WTC11 (cell line): ENCODE measurements at regions not wholly inside any gene's neighbourhood (a gene's known extent, or its start where the extent isn't known, plus 50 kb on each side); places are given as distances from the start of the nearest gene placed in this dataset.

Experiments
- ATAC-seq: fragments of 200-7000 bp; cut with Tn5 transposase; 2 replicates; pipeline ENCODE4 v1.10.0; 2021; ENCODE audit warnings: mild to moderate bottlenecking, moderate library complexity
- CTCF ChIA-PET: fragments of 300-600 bp; sonication (Branson Sonifier 250); formaldehyde crosslinking; loops from one replicate; lab custom pipeline; 2021; ENCODE audit warnings: antibody characterized with exemption; lab: Charles Lee
- POLR2A ChIA-PET: fragments of 350-600 bp; sonication (Branson Sonifier 250); formaldehyde crosslinking; loops from one replicate; lab custom pipeline; 2021; ENCODE audit warnings: antibody characterized with exemption; lab: Charles Lee
- DNase-seq: peaks from one replicate; pipeline ENCODE4 v3.0.0; 2021; ENCODE audit warnings: low spot score
- H3K27ac Mint-ChIP-seq: 2 replicates; pipeline ENCODE4 v1.8.0; 2021; ENCODE audit warnings: mixed read lengths
- H3K27me3 Mint-ChIP-seq: 2 replicates; pipeline ENCODE4 v1.8.0; 2021; ENCODE audit warnings: low read depth, mild to moderate bottlenecking, moderate library complexity, mixed read lengths
- H3K36me3 Mint-ChIP-seq: 2 replicates; pipeline ENCODE4 v1.8.0; 2021; ENCODE audit warnings: mixed read lengths
- H3K4me1 Mint-ChIP-seq: 2 replicates; pipeline ENCODE4 v1.8.0; 2022; ENCODE audit warnings: mixed read lengths
- H3K4me3 Mint-ChIP-seq: 2 replicates; pipeline ENCODE4 v1.8.0; 2021; ENCODE audit warnings: mild to moderate bottlenecking, moderate library complexity, mixed read lengths
- H3K9me3 Mint-ChIP-seq: 2 replicates; pipeline ENCODE4 v1.8.0; 2021; ENCODE audit warnings: mixed read lengths
- CREB1 ChIP-seq: sonication (generic); formaldehyde crosslinking; IDR thresholded peaks from 2 replicates; pipeline ENCODE4 v1.8.0; 2023; ENCODE audit warnings: mild to moderate bottlenecking, missing genetic modification reagents
- EMX1 ChIP-seq: fragments of 250-450 bp; sonication (Bioruptor Pico); IDR thresholded peaks from 2 replicates; pipeline ENCODE4 v1.8.0; 2021; ENCODE audit warnings: mild to moderate bottlenecking
- FOXP1 ChIP-seq: sonication (generic); formaldehyde crosslinking; IDR thresholded peaks from 2 replicates; pipeline ENCODE4 v1.8.0; 2022; ENCODE audit warnings: missing genetic modification reagents, mild to moderate bottlenecking, moderate library complexity, borderline replicate concordance
- GTF2I ChIP-seq: fragments of 250-450 bp; sonication (Bioruptor Pico); conservative IDR thresholded peaks from 2 replicates; pipeline ENCODE4 v1.4.0; 2021; ENCODE audit warnings: mild to moderate bottlenecking
- HMGXB4 ChIP-seq: sonication (generic); formaldehyde crosslinking; IDR thresholded peaks from 2 replicates; pipeline ENCODE4 v1.8.1; 2023; ENCODE audit warnings: mild to moderate bottlenecking, moderate library complexity, missing genetic modification reagents
- JUN ChIP-seq: sonication (generic); formaldehyde crosslinking; IDR thresholded peaks from 2 replicates; pipeline ENCODE4 v1.8.0; 2023; ENCODE audit warnings: mild to moderate bottlenecking, missing genetic modification reagents
- KAT7 ChIP-seq: sonication (generic); formaldehyde crosslinking; IDR thresholded peaks from 2 replicates; pipeline ENCODE4 v1.8.1; 2023; ENCODE audit warnings: missing genetic modification reagents, mild to moderate bottlenecking, borderline replicate concordance
- MXD4 ChIP-seq: fragments of 250-450 bp; sonication (Bioruptor Pico); IDR thresholded peaks from 2 replicates; pipeline ENCODE4 v1.8.0; 2021; ENCODE audit warnings: mild to moderate bottlenecking, moderate library complexity, borderline replicate concordance
- NR1H2 ChIP-seq: sonication (generic); formaldehyde crosslinking; IDR thresholded peaks from 2 replicates; pipeline ENCODE4 v1.9.0; 2021; ENCODE audit warnings: mild to moderate bottlenecking, moderate library complexity, missing genetic modification reagents
- STAT6 ChIP-seq: sonication (generic); formaldehyde crosslinking; conservative IDR thresholded peaks from 2 replicates; pipeline ENCODE4 v1.8.1; 2023; ENCODE audit warnings: mild to moderate bottlenecking, low read depth, missing genetic modification reagents, moderate library complexity
- TEAD1 ChIP-seq: sonication (generic); formaldehyde crosslinking; IDR thresholded peaks from 2 replicates; pipeline ENCODE4 v1.8.0; 2022; ENCODE audit warnings: mild to moderate bottlenecking, missing genetic modification reagents
- ZNF263 ChIP-seq: sonication (generic); formaldehyde crosslinking; IDR thresholded peaks from 2 replicates; pipeline ENCODE4 v1.8.1; 2022; ENCODE audit warnings: low read depth, mild to moderate bottlenecking, moderate library complexity, missing genetic modification reagents
- ZNF281 ChIP-seq: sonication (generic); formaldehyde crosslinking; IDR thresholded peaks from 2 replicates; pipeline ENCODE4 v1.8.0; 2023; ENCODE audit warnings: mild to moderate bottlenecking, missing genetic modification reagents
- ZNF423 ChIP-seq: fragments of 250-450 bp; sonication (Bioruptor Pico); IDR thresholded peaks from 2 replicates; pipeline ENCODE4 v2.1.2; 2022; ENCODE audit warnings: mild to moderate bottlenecking, moderate library complexity
- ZNF512 ChIP-seq: sonication (generic); formaldehyde crosslinking; IDR thresholded peaks from 2 replicates; pipeline ENCODE4 v1.8.1; 2022; ENCODE audit warnings: missing genetic modification reagents, borderline replicate concordance
- ZNF532 ChIP-seq: fragments of 250-450 bp; sonication (Bioruptor Pico); IDR thresholded peaks from 2 replicates; pipeline ENCODE4 v1.9.0; 2021; ENCODE audit warnings: mild to moderate bottlenecking, borderline replicate concordance
- ZNF671 ChIP-seq: fragments of 250-450 bp; sonication (Bioruptor Pico); IDR thresholded peaks from 2 replicates; pipeline ENCODE4 v1.8.0; 2021; ENCODE audit warnings: mild to moderate bottlenecking
- TF ChIP-seq, protein P1 (sequence below): sonication (generic); formaldehyde crosslinking; IDR thresholded peaks from 2 replicates; pipeline ENCODE4 v1.8.1; 2023; ENCODE audit warnings: mild to moderate bottlenecking, missing genetic modification reagents
- TF ChIP-seq, protein P2 (sequence below): sonication (generic); formaldehyde crosslinking; IDR thresholded peaks from 2 replicates; pipeline ENCODE4 v1.8.0; 2022; ENCODE audit warnings: mild to moderate bottlenecking, missing genetic modification reagents
- TF ChIP-seq, protein P3 (sequence below): sonication (generic); formaldehyde crosslinking; IDR thresholded peaks from 2 replicates; pipeline ENCODE4 v1.8.1; 2023; ENCODE audit warnings: mild to moderate bottlenecking, missing genetic modification reagents, moderate library complexity

DNA sequence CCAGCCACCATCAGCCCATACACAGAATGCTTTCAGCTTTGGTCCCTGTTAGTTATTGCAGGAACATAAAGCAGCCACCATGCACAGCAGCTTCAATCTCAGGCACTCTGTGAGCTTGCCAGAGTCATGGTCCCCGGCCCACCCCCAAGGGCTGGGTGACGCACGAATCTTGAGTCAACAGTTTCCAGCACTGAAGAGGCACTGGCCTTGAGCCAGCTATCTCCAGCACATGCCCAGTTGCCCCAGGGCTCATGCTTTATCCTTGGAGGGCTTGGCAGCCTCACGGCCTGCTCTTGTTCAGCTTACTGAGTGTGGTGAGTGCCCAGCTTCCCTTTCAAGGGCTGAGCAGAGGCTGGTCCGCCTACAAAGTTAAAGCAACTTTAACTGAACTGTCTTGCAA is 200.7 kb upstream of the RAB4A start:
- CTCF ChIA-PET = no interaction called here
- no peaks in the 10 kb centered on the region for H3K27me3 Mint-ChIP-seq
- no peaks in the 10 kb centered on the region for H3K36me3 Mint-ChIP-seq
- TF ChIP-seq CREB1 (CRISPR knock-in tag) = no peak
- TF ChIP-seq NR1H2 (CRISPR knock-in tag) = no peak
- no peak for TF ChIP-seq KAT7 (CRISPR knock-in tag)
- no peak for TF ChIP-seq FOXP1 (CRISPR knock-in tag)
- TF ChIP-seq TEAD1 (CRISPR knock-in tag) = no peak
- TF ChIP-seq ZNF281 (CRISPR knock-in tag) = no peak
- no peak for TF ChIP-seq HMGXB4 (CRISPR knock-in tag)
- TF ChIP-seq JUN = no peak
- TF ChIP-seq ZNF423 (CRISPR knock-in tag) = no peak
- no peak for TF ChIP-seq MXD4 (CRISPR knock-in tag)
- no peak for TF ChIP-seq ZNF671 (CRISPR knock-in tag)
- no peak for TF ChIP-seq EMX1
- TF ChIP-seq, protein P1, sequence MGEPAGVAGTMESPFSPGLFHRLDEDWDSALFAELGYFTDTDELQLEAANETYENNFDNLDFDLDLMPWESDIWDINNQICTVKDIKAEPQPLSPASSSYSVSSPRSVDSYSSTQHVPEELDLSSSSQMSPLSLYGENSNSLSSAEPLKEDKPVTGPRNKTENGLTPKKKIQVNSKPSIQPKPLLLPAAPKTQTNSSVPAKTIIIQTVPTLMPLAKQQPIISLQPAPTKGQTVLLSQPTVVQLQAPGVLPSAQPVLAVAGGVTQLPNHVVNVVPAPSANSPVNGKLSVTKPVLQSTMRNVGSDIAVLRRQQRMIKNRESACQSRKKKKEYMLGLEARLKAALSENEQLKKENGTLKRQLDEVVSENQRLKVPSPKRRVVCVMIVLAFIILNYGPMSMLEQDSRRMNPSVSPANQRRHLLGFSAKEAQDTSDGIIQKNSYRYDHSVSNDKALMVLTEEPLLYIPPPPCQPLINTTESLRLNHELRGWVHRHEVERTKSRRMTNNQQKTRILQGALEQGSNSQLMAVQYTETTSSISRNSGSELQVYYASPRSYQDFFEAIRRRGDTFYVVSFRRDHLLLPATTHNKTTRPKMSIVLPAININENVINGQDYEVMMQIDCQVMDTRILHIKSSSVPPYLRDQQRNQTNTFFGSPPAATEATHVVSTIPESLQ (CRISPR knock-in tag) = no peak
- TF ChIP-seq ZNF512 = no peak
- TF ChIP-seq, protein P2, sequence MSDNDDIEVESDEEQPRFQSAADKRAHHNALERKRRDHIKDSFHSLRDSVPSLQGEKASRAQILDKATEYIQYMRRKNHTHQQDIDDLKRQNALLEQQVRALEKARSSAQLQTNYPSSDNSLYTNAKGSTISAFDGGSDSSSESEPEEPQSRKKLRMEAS = no peak
- no peak for TF ChIP-seq ZNF532 (CRISPR knock-in tag)
- TF ChIP-seq ZNF263 (CRISPR knock-in tag) = no peak
- TF ChIP-seq, protein P3, sequence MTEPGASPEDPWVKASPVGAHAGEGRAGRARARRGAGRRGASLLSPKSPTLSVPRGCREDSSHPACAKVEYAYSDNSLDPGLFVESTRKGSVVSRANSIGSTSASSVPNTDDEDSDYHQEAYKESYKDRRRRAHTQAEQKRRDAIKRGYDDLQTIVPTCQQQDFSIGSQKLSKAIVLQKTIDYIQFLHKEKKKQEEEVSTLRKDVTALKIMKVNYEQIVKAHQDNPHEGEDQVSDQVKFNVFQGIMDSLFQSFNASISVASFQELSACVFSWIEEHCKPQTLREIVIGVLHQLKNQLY (CRISPR knock-in tag) = no peak
- TF ChIP-seq GTF2I = no peak
- TF ChIP-seq STAT6 = no peak
- peaks cover 5% of the 10 kb centered on the region for H3K4me1 Mint-ChIP-seq
- no peaks in the 10 kb centered on the region for H3K9me3 Mint-ChIP-seq
- DNase-seq = no peak
- no peak overlapping the region for H3K4me3 Mint-ChIP-seq
- no peak for ATAC-seq
- POLR2A ChIA-PET = no interaction called here
- no peak overlapping the region for H3K27ac Mint-ChIP-seq
